ENCODE measurements at regions not wholly inside any gene's neighbourhood (a gene's known extent, or its start where the extent isn't known, plus 50 kb on each side); places are given as distances from the start of the nearest gene placed in this dataset.
"Not testable (repeated sequence)": the region's sequence is repeated elsewhere in the genome, so short reads cannot be mapped to it uniquely, and the experiment has no call there.

- DNase-seq (ENCODE audit: low read depth) = no peak
Measured at GRCh38 chr18:27378431-27379095, 193.5 kb upstream of the CHST9 start.

- no peak for DNase-seq (ENCODE audit: low read depth)
Measured at GRCh38 chr18:27377251-27377650, 192.1 kb upstream of the CHST9 start.

GRCh38 chr18:27372386-27372785, 187.3 kb upstream of the CHST9 start:
- DNase-seq (ENCODE audit: low read depth) = no peak

- DNase-seq (ENCODE audit: low read depth) = no peak
Measured at GRCh38 chr18:27366665-27367064, 181.6 kb upstream of the CHST9 start.

GRCh38 chr18:27366151-27366550, 181.0 kb upstream of the CHST9 start:
- DNase-seq (ENCODE audit: low read depth) = no peak

GRCh38 chr18:27363872-27364271, 178.8 kb upstream of the CHST9 start:
- no peak for DNase-seq (ENCODE audit: low read depth)

GRCh38 chr18:27361477-27361876, 176.4 kb upstream of the CHST9 start:
- DNase-seq (ENCODE audit: low read depth) = no peak

GRCh38 chr18:27355308-27355707, 170.2 kb upstream of the CHST9 start:
- DNase-seq (ENCODE audit: low read depth) = no peak

GRCh38 chr18:27353273-27353672, 168.2 kb upstream of the CHST9 start:
- DNase-seq (ENCODE audit: low read depth) = no peak

GRCh38 chr18:27349284-27349882, 164.3 kb upstream of the CHST9 start:
- no peak for DNase-seq (ENCODE audit: low read depth)

GRCh38 chr18:27331606-27332005, 146.5 kb upstream of the CHST9 start:
- no peak for DNase-seq (ENCODE audit: low read depth)

GRCh38 chr18:27314996-27315395, 129.9 kb upstream of the CHST9 start:
- DNase-seq (ENCODE audit: low read depth) = no peak

- no peak for DNase-seq (ENCODE audit: low read depth)
Measured at GRCh38 chr18:27313678-27314077, 128.6 kb upstream of the CHST9 start.

- no peak for DNase-seq (ENCODE audit: low read depth)
Measured at GRCh38 chr18:27312853-27313252, 127.7 kb upstream of the CHST9 start.

GRCh38 chr18:27312153-27312552, 127.0 kb upstream of the CHST9 start:
- no peak for DNase-seq (ENCODE audit: low read depth)

- DNase-seq (ENCODE audit: low read depth) = no peak
Measured at GRCh38 chr18:27311114-27311513, 126.0 kb upstream of the CHST9 start.

- no peak for DNase-seq (ENCODE audit: low read depth)
Measured at GRCh38 chr18:27301615-27302378, 116.7 kb upstream of the CHST9 start.

- DNase-seq (ENCODE audit: low read depth) = no peak
Measured at GRCh38 chr18:27298214-27298804, 113.2 kb upstream of the CHST9 start.

GRCh38 chr18:27285973-27286562, 101.0 kb upstream of the CHST9 start:
- DNase-seq (ENCODE audit: low read depth) = not testable (repeated sequence)

GRCh38 chr18:27278131-27278530, 93.0 kb upstream of the CHST9 start:
- DNase-seq (ENCODE audit: low read depth) = no peak

GRCh38 chr18:27277554-27277953, 92.4 kb upstream of the CHST9 start:
- DNase-seq (ENCODE audit: low read depth) = no peak

GRCh38 chr18:27276886-27277285, 91.8 kb upstream of the CHST9 start:
- DNase-seq (ENCODE audit: low read depth) = no peak

GRCh38 chr18:27276479-27276878, 91.4 kb upstream of the CHST9 start:
- DNase-seq (ENCODE audit: low read depth) = no peak
